Uterus (tissue), 2 donors: ENCODE measurements at regions not wholly inside any gene's neighbourhood (a gene's known extent, or its start where the extent isn't known, plus 50 kb on each side); places are given as distances from the start of the nearest gene placed in this dataset.

ENCODE experiments used
- CTCF ChIP-seq, 4 experiments: fragments of 200-600 bp in 2 of 4; fragments of 450-650 bp in 2 of 4; sonication (generic) in 2 of 4; IDR thresholded peaks; one replicate each; pipeline ENCODE4 v1.5.1; 2016 to 2019; ENCODE audit warnings: antibody characterized with exemption in 4 of 4, mild to moderate bottlenecking in 2 of 4, moderate library complexity in 1 of 4
- POLR2A ChIP-seq, 2 donors: fragments of 450-650 bp; IDR thresholded peaks; one replicate each; pipeline ENCODE4 v1.6.1; 2016; ENCODE audit warnings: antibody characterized with exemption in 2 of 2, mild to moderate bottlenecking in 1 of 2, moderate library complexity in 1 of 2

GRCh38 chr7:125169088-125169487 is 239.5 kb upstream of the POT1 start:
- no peak for TF ChIP-seq POLR2A (IDR thresholded peaks at IDR 0.05)
- TF ChIP-seq CTCF (IDR thresholded peaks at IDR 0.05) = no peak
